Mesodermal cell (in vitro differentiated cells): ENCODE measurements at regions not wholly inside any gene's neighbourhood (a gene's known extent, or its start where the extent isn't known, plus 50 kb on each side); places are given as distances from the start of the nearest gene placed in this dataset.

Source experiments
- H3K27ac ChIP-seq: 2 replicates; pipeline ENCODE4 v1.7.0; 2013; ENCODE audit warnings: mild to moderate bottlenecking, low read depth, low read length, moderate library complexity; ENCODE audit not compliant: severe bottlenecking
- H3K36me3 ChIP-seq: 2 replicates; pipeline ENCODE4 v1.7.1; 2013; ENCODE audit warnings: mild to moderate bottlenecking, low read length, moderate library complexity; ENCODE audit not compliant: control insufficient read depth, insufficient read depth
- H3K4me1 ChIP-seq: one replicate; pipeline ENCODE4 v1.7.1; 2013; ENCODE audit warnings: mild to moderate bottlenecking, low read length; ENCODE audit not compliant: insufficient read depth, control insufficient read depth, poor library complexity, severe bottlenecking
- H3K4me3 ChIP-seq: 2 replicates; pipeline ENCODE4 v1.7.0; 2013; ENCODE audit warnings: low read length, control low read depth, mild to moderate bottlenecking; ENCODE audit not compliant: insufficient read depth, poor library complexity, severe bottlenecking; ENCODE audit errors: extremely low read depth
- H3K9me3 ChIP-seq: 2 replicates; pipeline ENCODE4 v1.7.1; 2013; ENCODE audit warnings: mild to moderate bottlenecking, low read length, moderate library complexity; ENCODE audit not compliant: control insufficient read depth
- WGBS, 2 experiments: methylation state at CpG; one replicate each; pipeline ENCODE4 v1.1.5; 2013; ENCODE audit warnings: missing lambda C conversion rate in 2 of 2; ENCODE audit not compliant: insufficient coverage in 2 of 2; 5-methylcytosine and 5-hydroxymethylcytosine counted together

- 80 to 96% methylated on average over 2 to 3 of the region's 3 CpGs for WGBS, 2 experiments
- Histone ChIP-seq H3K27ac (no peak overlapping the region), H3K4me3 (no peak overlapping the region), H3K36me3 (no peaks in the 10 kb centered on the region), H3K9me3 (no peaks in the 10 kb centered on the region), H3K4me1 (peaks cover 4% of the 10 kb centered on the region)
Observed at GRCh38 chr12:115762936-115763335, 514.6 kb downstream of the MED13L start.

- 100% methylated on average over 1 of the region's 2 CpGs; no CpG with 5 or more reads in 1 of the 2 experiments for WGBS, 2 experiments
- H3K27ac ChIP-seq, result no peak overlapping the region
- H3K4me3 ChIP-seq, result no peak overlapping the region
- H3K4me1 ChIP-seq, result peaks cover 4% of the 10 kb centered on the region
- no peaks in the 10 kb centered on the region for H3K36me3 ChIP-seq
- H3K9me3 ChIP-seq, result no peaks in the 10 kb centered on the region
Observed at GRCh38 chr12:115761784-115762183, 515.7 kb downstream of the MED13L start.

- no peaks in the 10 kb centered on the region for H3K9me3 ChIP-seq
- 94 to 95% methylated on average over 4 to 5 of the region's 5 CpGs for WGBS, 2 experiments
- no peak overlapping the region for H3K27ac ChIP-seq
- peaks cover 12% of the 10 kb centered on the region for H3K4me1 ChIP-seq
- H3K4me3 ChIP-seq, result no peak overlapping the region
- no peaks in the 10 kb centered on the region for H3K36me3 ChIP-seq
Observed at GRCh38 chr12:115760231-115760630, 517.3 kb downstream of the MED13L start.

GRCh38 chr12:115758877-115759620, 518.4 kb downstream of the MED13L start:
- WGBS, 2 experiments, result 89 to 90% methylated on average over 5 to 6 of the region's 9 CpGs
- Histone ChIP-seq H3K9me3 (no peaks in the 10 kb centered on the region), H3K4me3 (no peak overlapping the region), H3K4me1 (peaks cover 16% of the 10 kb centered on the region), H3K27ac (no peak overlapping the region), H3K36me3 (no peaks in the 10 kb centered on the region)

GRCh38 chr12:115758183-115758582, 519.3 kb downstream of the MED13L start:
- WGBS, 2 experiments, result no CpG with 5 or more reads among the region's 5 CpGs
- H3K36me3 ChIP-seq, result no peaks in the 10 kb centered on the region
- H3K4me1 ChIP-seq, result peaks cover 12% of the 10 kb centered on the region
- H3K4me3 ChIP-seq, result no peak overlapping the region
- H3K27ac ChIP-seq, result no peak overlapping the region
- no peaks in the 10 kb centered on the region for H3K9me3 ChIP-seq

GRCh38 chr12:115756804-115757203, 520.7 kb downstream of the MED13L start:
- no peaks in the 10 kb centered on the region for H3K36me3 ChIP-seq
- no peak overlapping the region for H3K27ac ChIP-seq
- H3K9me3 ChIP-seq, result no peaks in the 10 kb centered on the region
- H3K4me3 ChIP-seq, result no peak overlapping the region
- no CpG with 5 or more reads among the region's 8 CpGs for WGBS, 2 experiments
- peaks cover 14% of the 10 kb centered on the region for H3K4me1 ChIP-seq

GRCh38 chr12:115756271-115756670, 521.2 kb downstream of the MED13L start:
- Histone ChIP-seq H3K27ac (no peak overlapping the region), H3K4me1 (peaks cover 15% of the 10 kb centered on the region), H3K4me3 (no peak overlapping the region), H3K9me3 (no peaks in the 10 kb centered on the region), H3K36me3 (no peaks in the 10 kb centered on the region)
- 76 to 79% methylated on average over 2 of the region's 4 CpGs for WGBS, 2 experiments

- no peaks in the 10 kb centered on the region for H3K36me3 ChIP-seq
- H3K27ac ChIP-seq, result no peak overlapping the region
- H3K4me1 ChIP-seq, result peaks cover 15% of the 10 kb centered on the region
- H3K9me3 ChIP-seq, result no peaks in the 10 kb centered on the region
- H3K4me3 ChIP-seq, result no peak overlapping the region
- no CpG with 5 or more reads among the region's 3 CpGs for WGBS, 2 experiments
Observed at GRCh38 chr12:115755725-115756085, 521.8 kb downstream of the MED13L start.

- Histone ChIP-seq H3K27ac (no peak overlapping the region), H3K4me3 (no peak overlapping the region), H3K9me3 (no peaks in the 10 kb centered on the region), H3K36me3 (no peaks in the 10 kb centered on the region), H3K4me1 (peaks cover 15% of the 10 kb centered on the region)
- 82 to 86% methylated on average over 4 to 7 of the region's 9 CpGs for WGBS, 2 experiments
Observed at GRCh38 chr12:115755061-115755724, 522.3 kb downstream of the MED13L start.

- WGBS, 2 experiments, result 69 to 96% methylated on average over 3 to 4 of the region's 5 CpGs
- Histone ChIP-seq H3K9me3 (no peaks in the 10 kb centered on the region), H3K4me1 (peaks cover 15% of the 10 kb centered on the region), H3K36me3 (no peaks in the 10 kb centered on the region), H3K4me3 (no peak overlapping the region), H3K27ac (no peak overlapping the region)
Observed at GRCh38 chr12:115752913-115753726, 524.4 kb downstream of the MED13L start.
